ENCODE measurements at regions not wholly inside any gene's neighbourhood (a gene's known extent, or its start where the extent isn't known, plus 50 kb on each side); places are given as distances from the start of the nearest gene placed in this dataset.

DNA sequence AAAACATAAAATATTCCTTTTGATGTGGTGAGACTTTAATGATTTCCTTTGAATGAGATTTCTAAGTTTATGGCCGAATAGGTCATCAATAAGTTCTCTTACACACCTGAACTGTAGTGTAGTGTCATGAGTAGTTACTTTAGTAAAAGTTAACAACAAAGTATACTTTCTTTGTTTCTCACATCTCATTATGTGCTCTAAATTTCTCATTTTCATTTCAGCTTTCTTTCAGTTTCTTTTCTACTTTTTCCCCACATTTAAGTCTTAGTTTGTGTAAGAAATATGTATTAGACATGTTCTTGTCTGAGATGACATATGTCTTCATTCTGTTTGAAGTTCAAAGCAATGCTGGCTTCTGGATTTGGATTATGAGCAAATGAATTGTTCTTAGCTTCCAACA, 348.1 kb downstream of the ANKRD7 start:
- in situ Hi-C loops (cut with MboI; ENCODE audit: low sequenced_read_pairs, unreplicated experiment), result no loop called here
- DNase-seq (ENCODE audit: low spot score), result no peak
- TF ChIP-seq, protein P1, sequence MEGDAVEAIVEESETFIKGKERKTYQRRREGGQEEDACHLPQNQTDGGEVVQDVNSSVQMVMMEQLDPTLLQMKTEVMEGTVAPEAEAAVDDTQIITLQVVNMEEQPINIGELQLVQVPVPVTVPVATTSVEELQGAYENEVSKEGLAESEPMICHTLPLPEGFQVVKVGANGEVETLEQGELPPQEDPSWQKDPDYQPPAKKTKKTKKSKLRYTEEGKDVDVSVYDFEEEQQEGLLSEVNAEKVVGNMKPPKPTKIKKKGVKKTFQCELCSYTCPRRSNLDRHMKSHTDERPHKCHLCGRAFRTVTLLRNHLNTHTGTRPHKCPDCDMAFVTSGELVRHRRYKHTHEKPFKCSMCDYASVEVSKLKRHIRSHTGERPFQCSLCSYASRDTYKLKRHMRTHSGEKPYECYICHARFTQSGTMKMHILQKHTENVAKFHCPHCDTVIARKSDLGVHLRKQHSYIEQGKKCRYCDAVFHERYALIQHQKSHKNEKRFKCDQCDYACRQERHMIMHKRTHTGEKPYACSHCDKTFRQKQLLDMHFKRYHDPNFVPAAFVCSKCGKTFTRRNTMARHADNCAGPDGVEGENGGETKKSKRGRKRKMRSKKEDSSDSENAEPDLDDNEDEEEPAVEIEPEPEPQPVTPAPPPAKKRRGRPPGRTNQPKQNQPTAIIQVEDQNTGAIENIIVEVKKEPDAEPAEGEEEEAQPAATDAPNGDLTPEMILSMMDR (IDR thresholded peaks at IDR 0.05; ENCODE audit: borderline replicate concordance, control extremely low read depth, extremely low read depth, insufficient read depth, missing control alignments), result no peak

DNA sequence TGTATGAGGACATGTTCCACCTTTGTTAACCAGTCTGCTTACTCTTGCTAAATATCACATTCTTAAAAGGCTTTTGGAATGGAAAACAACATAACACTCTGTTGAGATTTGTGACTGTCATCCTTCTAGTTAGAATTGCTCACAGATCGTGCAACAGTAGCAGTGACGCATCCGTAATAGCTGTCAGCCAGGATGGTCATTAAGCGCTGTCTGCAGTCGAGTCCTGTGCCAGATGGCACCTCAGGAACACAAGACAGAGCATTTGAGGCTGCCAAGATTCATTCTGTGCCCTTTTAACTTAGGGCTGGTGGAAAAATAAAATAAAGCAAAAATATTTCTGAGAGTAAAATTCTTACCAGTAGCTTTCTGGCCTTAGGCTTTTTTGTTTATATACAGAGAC, 348.6 kb downstream of the ANKRD7 start:
- in situ Hi-C loops (cut with MboI; ENCODE audit: low sequenced_read_pairs, unreplicated experiment), result no loop called here
- no peak for DNase-seq (ENCODE audit: low spot score)
- TF ChIP-seq, protein P1 (IDR thresholded peaks at IDR 0.05; ENCODE audit: borderline replicate concordance, control extremely low read depth, extremely low read depth, insufficient read depth, missing control alignments), result no peak

DNA sequence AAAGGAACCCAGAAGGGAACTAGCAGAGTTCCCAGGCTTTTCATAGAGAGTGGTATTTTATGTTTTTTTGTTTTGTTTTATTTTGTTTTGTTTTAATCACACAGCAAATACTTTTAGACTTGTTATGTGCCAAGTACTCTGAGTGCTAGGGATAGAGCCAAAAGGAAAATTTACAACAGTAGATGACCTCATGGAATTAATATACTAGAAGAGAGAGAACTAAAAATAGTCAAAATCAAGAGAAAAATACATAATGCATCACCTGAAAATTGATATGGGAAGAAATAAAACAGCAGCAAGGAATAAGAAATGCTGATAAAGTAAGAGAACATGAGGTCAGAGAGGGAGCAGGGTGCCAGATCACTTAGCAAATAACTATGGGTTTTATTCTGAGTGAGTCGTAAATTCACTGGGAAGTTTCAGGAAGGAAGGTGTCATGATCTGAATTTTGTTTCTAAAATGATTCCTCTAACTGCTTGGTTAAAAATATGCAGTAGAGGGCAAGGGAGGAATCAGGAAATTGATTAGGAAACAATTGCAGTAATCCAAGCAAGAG, 351.0 kb downstream of the ANKRD7 start:
- TF ChIP-seq, protein P1 (IDR thresholded peaks at IDR 0.05; ENCODE audit: borderline replicate concordance, control extremely low read depth, extremely low read depth, insufficient read depth, missing control alignments), result no peak
- no peak for DNase-seq (ENCODE audit: low spot score)
- in situ Hi-C loops (cut with MboI; ENCODE audit: low sequenced_read_pairs, unreplicated experiment), result loop anchor here (25.0 kb wide), 1 partner anchor 313 kb away; no protein-coding TSS in a partner anchor

DNA sequence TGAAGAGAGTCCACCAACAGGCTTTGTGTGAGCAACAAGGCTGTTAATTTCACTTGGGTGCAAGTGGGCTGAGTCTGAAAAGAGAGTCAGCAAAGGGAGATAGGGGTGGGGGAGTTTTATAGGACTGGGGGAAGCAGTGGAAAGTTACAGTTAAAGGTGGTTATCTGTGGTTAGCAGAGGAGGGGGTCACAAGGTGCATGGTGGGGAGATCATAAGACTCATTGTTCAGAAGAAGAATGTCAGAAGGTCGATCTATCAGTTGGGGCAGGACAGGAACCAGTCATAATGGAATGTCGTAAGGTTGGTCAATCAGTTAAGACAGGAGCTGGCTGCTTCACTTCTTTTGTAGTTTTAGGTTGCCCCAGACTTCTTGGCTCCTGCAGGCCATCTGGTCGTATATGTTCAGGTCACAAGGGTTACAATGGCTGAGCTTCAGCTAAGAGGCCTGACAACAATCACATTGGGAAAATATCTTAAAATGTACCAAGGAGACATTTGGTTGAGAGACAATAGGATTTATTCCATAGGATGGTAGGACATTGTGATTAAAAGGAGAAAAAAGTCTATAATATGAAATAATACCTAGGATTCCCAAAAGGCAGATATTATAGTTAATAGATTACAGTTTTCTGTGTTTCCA, 356.4 kb downstream of the ANKRD7 start:
- no peak for DNase-seq (ENCODE audit: low spot score)
- TF ChIP-seq, protein P1 (IDR thresholded peaks at IDR 0.05; ENCODE audit: borderline replicate concordance, control extremely low read depth, extremely low read depth, insufficient read depth, missing control alignments), result no peak
- in situ Hi-C loops (cut with MboI; ENCODE audit: low sequenced_read_pairs, unreplicated experiment), result loop anchor here (25.0 kb wide), 1 partner anchor 319 kb away; no protein-coding TSS in a partner anchor

DNA sequence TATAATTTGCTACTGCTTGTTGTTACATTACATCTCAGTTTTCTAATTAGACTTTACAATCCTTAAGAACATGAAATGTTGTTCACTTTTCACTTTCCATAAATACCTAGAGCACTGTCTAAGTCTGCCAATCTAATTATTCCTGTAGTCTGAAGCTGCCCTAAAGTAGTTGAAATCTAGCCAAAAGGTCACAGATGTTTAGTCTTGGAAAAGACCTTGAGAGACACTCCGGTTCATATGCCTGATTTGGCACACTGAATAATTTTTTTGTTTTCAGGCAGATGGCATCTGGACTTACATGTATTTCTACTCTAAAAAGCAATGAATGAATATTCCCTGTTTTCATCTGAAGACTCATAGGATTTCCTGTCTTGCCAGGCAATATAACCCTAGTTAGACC, 359.1 kb downstream of the ANKRD7 start:
- TF ChIP-seq, protein P1 (IDR thresholded peaks at IDR 0.05; ENCODE audit: borderline replicate concordance, control extremely low read depth, extremely low read depth, insufficient read depth, missing control alignments), result no peak
- in situ Hi-C loops (cut with MboI; ENCODE audit: low sequenced_read_pairs, unreplicated experiment), result loop anchor here (25.0 kb wide), 1 partner anchor 321 kb away; no protein-coding TSS in a partner anchor
- no peak for DNase-seq (ENCODE audit: low spot score)

DNA sequence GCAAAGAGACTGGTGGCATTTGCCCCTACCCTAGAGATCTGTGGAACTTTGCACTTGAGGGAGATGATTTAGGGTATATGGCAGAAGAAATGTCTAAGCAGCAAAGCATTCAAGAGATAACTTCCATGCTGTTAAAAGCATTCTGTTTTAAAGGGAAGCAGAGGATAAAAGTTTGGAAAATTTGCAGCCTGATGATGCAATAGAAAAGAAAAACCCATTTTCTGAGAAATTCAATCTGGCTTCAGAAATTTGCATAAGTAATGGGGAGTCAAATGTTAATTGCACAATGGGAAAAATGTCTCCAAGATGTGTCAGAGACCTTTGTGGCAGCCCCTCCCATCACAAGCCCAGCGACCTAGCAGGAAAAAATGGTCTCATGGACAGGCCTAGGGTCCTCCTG, 361.7 kb downstream of the ANKRD7 start:
- TF ChIP-seq, protein P1 (IDR thresholded peaks at IDR 0.05; ENCODE audit: borderline replicate concordance, control extremely low read depth, extremely low read depth, insufficient read depth, missing control alignments), result no peak
- in situ Hi-C loops (cut with MboI; ENCODE audit: low sequenced_read_pairs, unreplicated experiment), result loop anchor here (25.0 kb wide), 1 partner anchor 324 kb away; no protein-coding TSS in a partner anchor
- no peak for DNase-seq (ENCODE audit: low spot score)

Measured in GM13976 (cell line).